H1 (cell line): ENCODE measurements at regions not wholly inside any gene's neighbourhood (a gene's known extent, or its start where the extent isn't known, plus 50 kb on each side); places are given as distances from the start of the nearest gene placed in this dataset.

Experiments
- BACH1 ChIP-seq: IDR thresholded peaks from 2 replicates; pipeline ENCODE4 v1.6.1; 2012; ENCODE audit warnings: low read length, improper control_type of control experiment
- HDAC6 ChIP-seq: IDR thresholded peaks from one replicate; pipeline ENCODE4 v1.7.1; 2012; ENCODE audit warnings: low read depth, mild to moderate bottlenecking, inconsistent platforms, low read length, moderate library complexity
- TEAD4 ChIP-seq: IDR thresholded peaks from 2 replicates; pipeline ENCODE4 v1.6.1; 2012; ENCODE audit warnings: low read depth, low read length, inconsistent platforms, mixed read lengths

GRCh38 chr2:138113871-138114525 lies 149.7 kb downstream of the HNMT start:
- TF ChIP-seq HDAC6 (no peak), TEAD4 (no peak), BACH1 (no peak)
